ENCODE measurements at regions not wholly inside any gene's neighbourhood (a gene's known extent, or its start where the extent isn't known, plus 50 kb on each side); places are given as distances from the start of the nearest gene placed in this dataset.

DNA sequence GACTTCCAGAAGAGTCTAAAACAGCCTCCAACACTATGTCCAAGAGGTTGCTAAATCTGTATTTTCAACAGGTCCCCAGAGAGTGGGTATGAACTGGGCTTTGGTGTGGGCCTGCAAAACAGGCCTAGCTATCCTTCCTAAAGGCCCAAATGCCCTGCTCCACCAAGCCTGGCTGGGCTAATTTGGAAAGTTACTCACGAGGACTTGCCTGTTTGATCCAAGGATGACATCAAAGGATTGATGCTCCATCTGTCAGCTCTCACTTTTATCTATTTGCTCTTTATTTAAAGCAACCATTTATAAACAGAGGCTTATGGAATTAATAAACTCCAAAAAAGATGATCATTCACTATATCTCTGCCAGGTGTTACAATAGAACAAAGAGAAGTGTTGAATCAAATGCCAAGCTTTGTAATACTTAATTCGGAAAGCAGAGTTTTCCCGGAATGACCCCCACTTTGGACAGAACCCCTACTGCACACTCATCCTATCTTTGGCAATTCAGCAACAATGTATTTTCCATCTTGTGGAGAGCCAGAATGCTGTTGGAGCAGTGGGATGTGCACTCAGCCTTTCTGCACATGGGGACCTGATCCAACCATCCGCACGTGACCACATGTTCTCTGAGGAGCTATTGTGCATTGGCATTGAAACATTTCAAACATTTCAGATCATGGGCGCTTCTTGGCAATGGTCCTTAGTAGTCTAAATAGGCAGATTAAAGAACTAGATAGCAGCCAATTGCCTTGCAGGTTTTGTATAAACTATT lies 163.3 kb upstream of the THBS1 start:
- TF ChIP-seq, protein P1, sequence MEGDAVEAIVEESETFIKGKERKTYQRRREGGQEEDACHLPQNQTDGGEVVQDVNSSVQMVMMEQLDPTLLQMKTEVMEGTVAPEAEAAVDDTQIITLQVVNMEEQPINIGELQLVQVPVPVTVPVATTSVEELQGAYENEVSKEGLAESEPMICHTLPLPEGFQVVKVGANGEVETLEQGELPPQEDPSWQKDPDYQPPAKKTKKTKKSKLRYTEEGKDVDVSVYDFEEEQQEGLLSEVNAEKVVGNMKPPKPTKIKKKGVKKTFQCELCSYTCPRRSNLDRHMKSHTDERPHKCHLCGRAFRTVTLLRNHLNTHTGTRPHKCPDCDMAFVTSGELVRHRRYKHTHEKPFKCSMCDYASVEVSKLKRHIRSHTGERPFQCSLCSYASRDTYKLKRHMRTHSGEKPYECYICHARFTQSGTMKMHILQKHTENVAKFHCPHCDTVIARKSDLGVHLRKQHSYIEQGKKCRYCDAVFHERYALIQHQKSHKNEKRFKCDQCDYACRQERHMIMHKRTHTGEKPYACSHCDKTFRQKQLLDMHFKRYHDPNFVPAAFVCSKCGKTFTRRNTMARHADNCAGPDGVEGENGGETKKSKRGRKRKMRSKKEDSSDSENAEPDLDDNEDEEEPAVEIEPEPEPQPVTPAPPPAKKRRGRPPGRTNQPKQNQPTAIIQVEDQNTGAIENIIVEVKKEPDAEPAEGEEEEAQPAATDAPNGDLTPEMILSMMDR (IDR thresholded peaks at IDR 0.05; ENCODE audit: low read depth, low read length) = no peak
- no peak for TF ChIP-seq EZH2phosphoT487 (IDR thresholded peaks at IDR 0.05; ENCODE audit: low read depth)

All from OCI-LY3 (cell line).